ENCODE measurements at regions not wholly inside any gene's neighbourhood (a gene's known extent, or its start where the extent isn't known, plus 50 kb on each side); places are given as distances from the start of the nearest gene placed in this dataset.

DNA sequence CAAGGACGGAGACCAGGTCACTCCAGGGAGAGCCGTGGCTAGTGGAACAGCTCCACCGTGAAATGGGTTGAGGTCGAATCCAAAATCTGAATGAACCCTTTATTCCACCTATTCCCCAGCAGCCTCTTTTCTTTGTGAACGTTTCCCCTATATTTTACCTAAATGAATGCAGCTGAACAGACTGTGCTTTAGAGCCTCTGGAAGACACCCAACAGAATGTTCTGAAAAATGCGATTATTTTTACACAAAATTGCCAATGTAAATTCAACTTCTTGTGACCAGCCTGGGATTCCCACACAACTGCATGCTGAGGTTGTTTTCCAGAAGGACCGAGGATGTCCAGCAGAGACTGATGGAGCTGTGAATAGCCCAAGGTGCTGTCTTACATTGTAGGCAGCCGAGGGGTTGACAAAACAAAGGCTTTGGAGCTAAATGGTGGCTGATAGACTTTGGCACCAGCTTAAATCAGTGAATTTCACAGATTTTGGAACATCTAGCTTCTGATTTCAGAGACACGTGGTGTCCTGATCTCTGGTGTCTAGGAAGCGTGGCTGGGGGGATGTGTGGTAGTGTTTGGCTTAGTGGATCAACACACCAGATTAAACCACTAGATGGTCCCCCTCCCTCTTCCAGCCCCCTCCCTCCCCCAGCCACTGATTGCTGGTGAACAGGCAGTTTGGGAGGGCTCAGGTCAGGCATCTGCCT lies 150.4 kb downstream of the ZNF664 start:
- TF ChIP-seq EZH2 (IDR thresholded peaks at IDR 0.05), result no peak
- TF ChIP-seq CTCF (IDR thresholded peaks at IDR 0.05), result no peak

Measured in neural progenitor cell (in vitro differentiated cells).